H9 (cell line): ENCODE measurements at regions not wholly inside any gene's neighbourhood (a gene's known extent, or its start where the extent isn't known, plus 50 kb on each side); places are given as distances from the start of the nearest gene placed in this dataset.

Source experiments
- DNase-seq: peaks from one replicate; pipeline ENCODE4 v3.0.0-alpha.2; 2017
- H2AFZ ChIP-seq: one replicate; pipeline ENCODE4 v1.6.1; 2013; ENCODE audit warnings: mild to moderate bottlenecking, low read length, control low read depth, moderate library complexity
- H2AK5ac ChIP-seq: 2 replicates; pipeline ENCODE4 v1.6.1; 2013; ENCODE audit warnings: low read length, control low read depth, mixed read lengths; ENCODE audit not compliant: insufficient read length
- H2BK120ac ChIP-seq: one replicate; pipeline ENCODE4 v1.6.1; 2013; ENCODE audit warnings: low read depth, mild to moderate bottlenecking, low read length, control low read depth, inconsistent platforms; ENCODE audit not compliant: poor library complexity, severe bottlenecking
- H2BK12ac ChIP-seq: 2 replicates; pipeline ENCODE4 v1.6.1; 2013; ENCODE audit warnings: low read length, control low read depth, mixed read lengths, low read depth; ENCODE audit not compliant: insufficient read length
- H2BK15ac ChIP-seq: 2 replicates; pipeline ENCODE4 v1.6.1; 2013; ENCODE audit warnings: low read depth, low read length, control low read depth
- H2BK20ac ChIP-seq: one replicate; pipeline ENCODE4 v1.6.1; 2013; ENCODE audit warnings: low read depth, mild to moderate bottlenecking, low read length, control low read depth, inconsistent platforms; ENCODE audit not compliant: poor library complexity, severe bottlenecking
- H2BK5ac ChIP-seq: 2 replicates; pipeline ENCODE4 v1.6.1; 2013; ENCODE audit warnings: low read length, control low read depth, mixed read lengths; ENCODE audit not compliant: insufficient read length
- H3K14ac ChIP-seq: 2 replicates; pipeline ENCODE4 v1.6.1; 2013; ENCODE audit warnings: low read length, control low read depth; ENCODE audit not compliant: insufficient read depth
- H3K18ac ChIP-seq: 2 replicates; pipeline ENCODE4 v1.6.1; 2013; ENCODE audit warnings: low read depth, mild to moderate bottlenecking, mixed read lengths, low read length, control low read depth; ENCODE audit not compliant: insufficient read length
- H3K23ac ChIP-seq: 2 replicates; pipeline ENCODE4 v1.6.1; 2013; ENCODE audit warnings: low read length, control low read depth, mixed read lengths, low read depth; ENCODE audit not compliant: insufficient read length
- H3K23me2 ChIP-seq: 2 replicates; pipeline ENCODE4 v1.6.1; 2013; ENCODE audit warnings: low read depth, mild to moderate bottlenecking, mixed read lengths, low read length, control low read depth; ENCODE audit not compliant: insufficient read length, poor library complexity, severe bottlenecking
- H3K27ac ChIP-seq: 2 replicates; pipeline ENCODE4 v1.5.1; 2013; ENCODE audit warnings: low read length, control low read depth, mixed read lengths, low read depth; ENCODE audit not compliant: insufficient read length
- H3K27me3 ChIP-seq: 2 replicates; pipeline ENCODE4 v1.6.1; 2013; ENCODE audit warnings: low read length, control low read depth, inconsistent platforms; ENCODE audit not compliant: insufficient read depth
- H3K4ac ChIP-seq: 2 replicates; pipeline ENCODE4 v1.6.1; 2013; ENCODE audit warnings: low read depth, mild to moderate bottlenecking, control low read depth, inconsistent platforms, low read length, moderate library complexity
- H3K4me1 ChIP-seq: 2 replicates; pipeline ENCODE4 v1.6.1; 2013; ENCODE audit warnings: low read length, control low read depth, inconsistent platforms; ENCODE audit not compliant: insufficient read depth
- H3K4me2 ChIP-seq: 2 replicates; pipeline ENCODE4 v1.6.1; 2013; ENCODE audit warnings: low read length, control low read depth, mixed read lengths; ENCODE audit not compliant: insufficient read length, insufficient read depth
- H3K56ac ChIP-seq: 2 replicates; pipeline ENCODE4 v1.6.1; 2013; ENCODE audit warnings: low read depth, mild to moderate bottlenecking, mixed read lengths, low read length, control low read depth; ENCODE audit not compliant: insufficient read length
- H3K79me1 ChIP-seq: 2 replicates; pipeline ENCODE4 v1.6.1; 2013; ENCODE audit warnings: low read depth, mild to moderate bottlenecking, moderate library complexity, low read length, control low read depth, inconsistent platforms; ENCODE audit not compliant: insufficient read depth, poor library complexity, severe bottlenecking
- H3K79me2 ChIP-seq: 2 replicates; pipeline ENCODE4 v1.6.1; 2013; ENCODE audit warnings: low read length, control low read depth, inconsistent platforms; ENCODE audit not compliant: insufficient read depth
- H3K9ac ChIP-seq: 2 replicates; pipeline ENCODE4 v1.6.1; 2013; ENCODE audit warnings: low read length, control low read depth, mixed read lengths; ENCODE audit not compliant: insufficient read length; ENCODE audit errors: extremely low read depth
- H3K9me3 ChIP-seq: one replicate; pipeline ENCODE4 v1.6.1; 2013; ENCODE audit warnings: low read depth, low read length, inconsistent platforms; ENCODE audit not compliant: control insufficient read depth
- H3T11ph ChIP-seq: one replicate; pipeline ENCODE4 v1.6.1; 2013; ENCODE audit warnings: mild to moderate bottlenecking, low read length, control low read depth, inconsistent platforms
- H4K20me1 ChIP-seq: one replicate; pipeline ENCODE4 v1.6.1; 2013; ENCODE audit not compliant: control insufficient read depth, insufficient read length, insufficient read depth
- H4K5ac ChIP-seq: 2 replicates; pipeline ENCODE4 v1.6.1; 2013; ENCODE audit warnings: low read depth, mild to moderate bottlenecking, mixed read lengths, low read length, control low read depth; ENCODE audit not compliant: insufficient read length
- H4K8ac ChIP-seq: replicated peaks from 2 replicates; pipeline ENCODE4 v1.6.1; 2013; ENCODE audit warnings: low read length, control low read depth, mixed read lengths, low read depth; ENCODE audit not compliant: insufficient read length
- H4K91ac ChIP-seq: 2 replicates; pipeline ENCODE4 v1.6.1; 2013; ENCODE audit warnings: low read depth, mild to moderate bottlenecking, moderate library complexity, mixed read lengths, low read length, control low read depth; ENCODE audit not compliant: insufficient read length
- H3K27ac Mint-ChIP-seq, 3 experiments: 2 replicates in 2 of 3; 3 replicates in 1 of 3; pipeline ENCODE4 v1.8.0; 2020 to 2021; ENCODE audit warnings: mixed read lengths in 3 of 3, mild to moderate bottlenecking in 1 of 3, moderate library complexity in 1 of 3
- H3K27me3 Mint-ChIP-seq: 2 replicates; pipeline ENCODE4 v1.8.0; 2021; ENCODE audit warnings: low read depth, mild to moderate bottlenecking, moderate library complexity, mixed read lengths
- H3K36me3 Mint-ChIP-seq, 3 experiments: 2 replicates in 2 of 3; 3 replicates in 1 of 3; pipeline ENCODE4 v1.8.0; 2020 to 2021; ENCODE audit warnings: low read depth in 3 of 3, mixed read lengths in 3 of 3; ENCODE audit not compliant: insufficient read depth in 1 of 3
- H3K4me1 Mint-ChIP-seq, 2 experiments: 2 replicates each; pipeline ENCODE4 v1.8.0; 2020; ENCODE audit warnings: mixed read lengths in 2 of 2
- H3K4me3 Mint-ChIP-seq, 2 experiments: 2 replicates in 1 of 2; 3 replicates in 1 of 2; pipeline ENCODE4 v1.8.0; 2020 to 2021; ENCODE audit warnings: mild to moderate bottlenecking in 2 of 2, mixed read lengths in 2 of 2, moderate library complexity in 1 of 2
- H3K9me3 Mint-ChIP-seq, 2 experiments: 2 replicates in 1 of 2; 3 replicates in 1 of 2; pipeline ENCODE4 v1.8.0; 2020; ENCODE audit warnings: mild to moderate bottlenecking in 2 of 2, mixed read lengths in 2 of 2, moderate library complexity in 1 of 2
- CTCF ChIP-seq: fragments of 200-600 bp; sonication (generic); conservative IDR thresholded peaks from 3 replicates; pipeline ENCODE4 v1.8.0; 2021; ENCODE audit warnings: antibody characterized with exemption, mild to moderate bottlenecking
- WGBS: extraction: QIAGEN DNeasy Blood & Tissue Kit; methylation state at CpG from one replicate; pipeline ENCODE4 v1.1.7; 2013; ENCODE audit warnings: missing lambda C conversion rate, low lambda C conversion rate, mixed read lengths; ENCODE audit not compliant: insufficient read length; ENCODE audit errors: extremely low coverage; 5-methylcytosine and 5-hydroxymethylcytosine counted together

GRCh38 chrX:4094926-4095325 is 381.5 kb upstream of the PRKX start:
- no CpG with 5 or more reads among the region's 6 CpGs for WGBS
- no peak overlapping the region for H3K4ac ChIP-seq
- no peaks in the 10 kb centered on the region for H3K79me1 ChIP-seq
- H4K20me1 ChIP-seq, result no peaks in the 10 kb centered on the region
- no peak for DNase-seq
- no peak overlapping the region for H2AK5ac ChIP-seq
- H2BK15ac ChIP-seq, result no peak overlapping the region
- H3K9me3 Mint-ChIP-seq, result no peaks in the 10 kb centered on the region
- no peak overlapping the region for H3K27ac Mint-ChIP-seq
- peaks cover 2% of the 10 kb centered on the region; the same call in 1 of the 2 replicates for H3K4me1 ChIP-seq
- no peak for TF ChIP-seq CTCF
- no peaks in the 10 kb centered on the region for H3K23me2 ChIP-seq
- H4K5ac ChIP-seq, result no peak overlapping the region
- no peak overlapping the region for H2BK20ac ChIP-seq
- no peak overlapping the region for H4K8ac ChIP-seq
- H3K9ac ChIP-seq, result no peak overlapping the region
- no peak overlapping the region for H2BK120ac ChIP-seq
- no peak overlapping the region for H3K14ac ChIP-seq
- H3K9me3 ChIP-seq, result no peaks in the 10 kb centered on the region
- H3K56ac ChIP-seq, result no peak overlapping the region
- H3K4me2 ChIP-seq, result no peak overlapping the region
- no peak overlapping the region for H3T11ph ChIP-seq
- H3K36me3 Mint-ChIP-seq, result no peaks in the 10 kb centered on the region
- no peak overlapping the region for H4K91ac ChIP-seq
- no peak overlapping the region for H2BK5ac ChIP-seq
- H2AFZ ChIP-seq, result no peak overlapping the region
- no peaks in the 10 kb centered on the region for H3K27me3 ChIP-seq
- H3K23ac ChIP-seq, result no peak overlapping the region
- no peaks in the 10 kb centered on the region for H3K27me3 Mint-ChIP-seq
- peaks cover 6 to 8% of the 10 kb centered on the region in 2 experiments for H3K4me1 Mint-ChIP-seq
- no peak overlapping the region for H3K18ac ChIP-seq
- no peak overlapping the region for H2BK12ac ChIP-seq
- H3K79me2 ChIP-seq, result no peaks in the 10 kb centered on the region
- no peak overlapping the region for H3K4me3 Mint-ChIP-seq
- H3K27ac ChIP-seq, result no peak overlapping the region
